Mesendoderm (in vitro differentiated cells): ENCODE measurements at regions not wholly inside any gene's neighbourhood (a gene's known extent, or its start where the extent isn't known, plus 50 kb on each side); places are given as distances from the start of the nearest gene placed in this dataset.

Experiments
- DNase-seq: peaks from one replicate; pipeline ENCODE4 v3.0.0; 2013
- H2AK5ac ChIP-seq: 2 replicates; pipeline ENCODE4 v1.6.1; 2013; ENCODE audit warnings: low read length, inconsistent platforms
- H2BK120ac ChIP-seq: 2 replicates; pipeline ENCODE4 v1.6.1; 2013; ENCODE audit warnings: low read depth, mild to moderate bottlenecking, low read length, moderate library complexity, mixed read lengths
- H2BK15ac ChIP-seq: replicated peaks from 2 replicates; pipeline ENCODE4 v1.6.1; 2013; ENCODE audit warnings: low read depth, mild to moderate bottlenecking, moderate library complexity
- H2BK5ac ChIP-seq: 2 replicates; pipeline ENCODE4 v1.6.1; 2013; ENCODE audit warnings: low read length, inconsistent platforms
- H3K18ac ChIP-seq: 2 replicates; pipeline ENCODE4 v1.6.1; 2013; ENCODE audit warnings: mild to moderate bottlenecking, low read length, mixed read lengths
- H3K23ac ChIP-seq: one replicate; pipeline ENCODE4 v1.6.1; 2013; ENCODE audit warnings: low read length
- H3K27ac ChIP-seq: 2 replicates; pipeline ENCODE4 v1.5.1; 2013; ENCODE audit warnings: low read depth, mild to moderate bottlenecking, inconsistent platforms, low read length, moderate library complexity
- H3K27me3 ChIP-seq: 2 replicates; pipeline ENCODE4 v1.6.1; 2013; ENCODE audit warnings: low read length, control low read depth, mild to moderate bottlenecking, inconsistent platforms; ENCODE audit not compliant: insufficient read depth, poor library complexity
- H3K36me3 ChIP-seq: 2 replicates; pipeline ENCODE4 v1.6.1; 2013; ENCODE audit warnings: low read length, inconsistent platforms; ENCODE audit not compliant: control insufficient read depth, insufficient read depth
- H3K4ac ChIP-seq: one replicate; pipeline ENCODE4 v1.6.1; 2013; ENCODE audit warnings: low read depth, mild to moderate bottlenecking, low read length, moderate library complexity
- H3K4me1 ChIP-seq: 2 replicates; pipeline ENCODE4 v1.6.1; 2013; ENCODE audit warnings: low read depth, low read length, inconsistent platforms; ENCODE audit not compliant: control insufficient read depth
- H3K4me2 ChIP-seq: 2 replicates; pipeline ENCODE4 v1.6.1; 2013; ENCODE audit warnings: low read length
- H3K4me3 ChIP-seq: 2 replicates; pipeline ENCODE4 v1.5.1; 2013; ENCODE audit warnings: mild to moderate bottlenecking, low read length
- H3K56ac ChIP-seq: one replicate; pipeline ENCODE4 v1.6.1; 2013; ENCODE audit warnings: low read length
- H3K79me1 ChIP-seq: 2 replicates; pipeline ENCODE4 v1.6.1; 2013; ENCODE audit warnings: low read length, inconsistent platforms
- H3K79me2 ChIP-seq: 2 replicates; pipeline ENCODE4 v1.6.1; 2013; ENCODE audit warnings: mild to moderate bottlenecking, low read length; ENCODE audit not compliant: control insufficient read depth, insufficient read depth
- H3K9ac ChIP-seq: 2 replicates; pipeline ENCODE4 v1.6.1; 2013; ENCODE audit warnings: low read length, inconsistent platforms
- H4K5ac ChIP-seq: one replicate; pipeline ENCODE4 v1.6.1; 2013; ENCODE audit warnings: low read length
- H4K8ac ChIP-seq: one replicate; pipeline ENCODE4 v1.6.1; 2013; ENCODE audit warnings: low read depth, mild to moderate bottlenecking, control low read depth, low read length, moderate library complexity
- WGBS: extraction: QIAGEN DNeasy Blood & Tissue Kit; methylation state at CpG from one replicate; pipeline ENCODE4 v1.1.7; 2013; ENCODE audit warnings: low lambda C conversion rate, missing lambda C conversion rate; ENCODE audit not compliant: insufficient coverage; ENCODE audit errors: extremely low coverage; 5-methylcytosine and 5-hydroxymethylcytosine counted together

DNA sequence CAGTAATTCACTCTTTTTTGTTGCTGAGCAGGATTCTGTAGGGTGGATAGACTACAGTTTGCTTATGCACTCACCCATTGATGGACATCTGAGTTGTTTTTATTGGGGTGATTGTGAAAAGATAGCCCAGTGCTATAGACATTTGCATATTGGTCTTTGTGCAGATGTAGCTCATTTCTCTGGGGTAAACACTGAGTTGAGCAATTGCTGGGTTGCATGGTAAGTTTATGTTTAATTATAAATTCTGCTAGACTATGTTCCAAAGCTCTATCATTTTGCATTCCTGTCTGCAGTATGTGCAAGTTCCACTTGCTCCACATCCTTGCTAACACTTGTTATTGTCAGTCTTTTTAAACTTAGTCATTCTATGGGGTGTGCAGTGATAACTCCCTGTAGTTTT, 65.4 kb upstream of the RFLNA start:
- H3K23ac ChIP-seq: no peak overlapping the region
- H2BK15ac ChIP-seq: no peak overlapping the region
- H3K9ac ChIP-seq: no peak overlapping the region
- H4K8ac ChIP-seq: no peak overlapping the region
- no peak overlapping the region for H2BK120ac ChIP-seq
- H3K27me3 ChIP-seq: no peaks in the 10 kb centered on the region
- no peak overlapping the region for H3K56ac ChIP-seq
- H4K5ac ChIP-seq: no peak overlapping the region
- H3K27ac ChIP-seq: no peak overlapping the region
- H3K18ac ChIP-seq: no peak overlapping the region
- H3K79me1 ChIP-seq: no peaks in the 10 kb centered on the region
- no peaks in the 10 kb centered on the region for H3K36me3 ChIP-seq
- H3K4me3 ChIP-seq: no peak overlapping the region
- H3K79me2 ChIP-seq: no peaks in the 10 kb centered on the region
- H2BK5ac ChIP-seq: no peak overlapping the region
- H2AK5ac ChIP-seq: no peak overlapping the region
- H3K4ac ChIP-seq: no peak overlapping the region
- no peak for DNase-seq
- H3K4me2 ChIP-seq: no peak overlapping the region
- H3K4me1 ChIP-seq: no peaks in the 10 kb centered on the region

DNA sequence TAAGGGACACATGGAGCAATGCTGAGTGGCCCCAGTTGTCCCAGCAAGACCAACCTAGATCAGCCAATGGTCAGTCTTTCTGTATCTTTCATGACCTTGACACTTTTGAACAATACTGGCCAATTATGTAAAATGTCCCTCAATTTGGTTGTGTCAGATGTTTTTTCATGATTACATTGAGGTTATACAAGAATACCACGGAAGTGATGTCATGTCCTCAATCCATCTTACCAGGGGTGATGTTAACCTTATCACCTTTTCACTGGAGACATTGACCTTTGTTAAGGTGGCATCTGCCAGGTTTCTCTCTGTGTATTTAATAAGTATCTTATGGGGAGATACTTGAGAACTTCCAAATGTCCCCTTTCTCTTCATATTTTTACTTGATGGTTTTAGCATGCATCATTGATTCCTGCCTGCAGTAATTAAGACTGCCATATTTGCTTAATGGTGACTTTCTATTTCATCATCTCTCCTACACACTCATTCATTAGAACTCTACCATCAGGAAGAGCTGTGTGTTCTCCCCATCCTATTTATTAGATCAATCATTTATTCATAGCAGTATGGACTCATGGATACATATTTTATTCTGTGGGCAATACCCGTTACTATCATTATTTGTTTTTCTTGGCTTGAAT, 64.7 kb upstream of the RFLNA start:
- no peak overlapping the region for H3K27ac ChIP-seq
- H3K4ac ChIP-seq: no peak overlapping the region
- no peak overlapping the region for H2BK5ac ChIP-seq
- no peak overlapping the region for H2BK15ac ChIP-seq
- no peak overlapping the region for H4K5ac ChIP-seq
- H3K36me3 ChIP-seq: no peaks in the 10 kb centered on the region
- H3K9ac ChIP-seq: no peak overlapping the region
- H3K18ac ChIP-seq: no peak overlapping the region
- no peak overlapping the region for H3K23ac ChIP-seq
- no peaks in the 10 kb centered on the region for H3K79me2 ChIP-seq
- DNase-seq: no peak
- H3K4me2 ChIP-seq: no peak overlapping the region
- no peak overlapping the region for H2AK5ac ChIP-seq
- no peaks in the 10 kb centered on the region for H3K79me1 ChIP-seq
- H3K4me1 ChIP-seq: no peaks in the 10 kb centered on the region
- no peak overlapping the region for H4K8ac ChIP-seq
- H2BK120ac ChIP-seq: no peak overlapping the region
- no peak overlapping the region for H3K56ac ChIP-seq
- no peak overlapping the region for H3K4me3 ChIP-seq
- H3K27me3 ChIP-seq: no peaks in the 10 kb centered on the region
- WGBS: no CpG with 5 or more reads among the region's 2 CpGs

DNA sequence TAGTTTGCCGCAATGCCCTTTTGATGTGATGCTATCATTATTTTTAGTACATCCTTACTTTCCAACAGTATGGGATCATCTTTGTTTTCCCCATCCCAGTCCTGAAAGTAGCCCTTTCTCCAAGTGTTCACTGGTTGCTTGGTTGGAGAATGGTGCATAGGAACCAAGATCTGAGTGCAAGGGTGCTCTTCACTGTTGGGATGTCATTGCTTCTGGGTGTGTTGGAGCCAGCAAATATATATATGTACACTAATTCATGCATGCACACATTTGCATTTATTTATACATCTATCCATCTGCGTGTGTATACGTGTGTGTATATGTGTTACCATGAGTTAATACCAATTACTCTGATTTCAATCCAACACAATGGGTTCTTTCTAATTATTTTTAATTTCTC, 64.1 kb upstream of the RFLNA start:
- no peak overlapping the region for H4K8ac ChIP-seq
- H3K36me3 ChIP-seq: no peaks in the 10 kb centered on the region
- H2BK15ac ChIP-seq: no peak overlapping the region
- H3K4ac ChIP-seq: no peak overlapping the region
- no peaks in the 10 kb centered on the region for H3K4me1 ChIP-seq
- H2BK5ac ChIP-seq: no peak overlapping the region
- H2BK120ac ChIP-seq: no peak overlapping the region
- H3K27me3 ChIP-seq: no peaks in the 10 kb centered on the region
- no peaks in the 10 kb centered on the region for H3K79me1 ChIP-seq
- no peaks in the 10 kb centered on the region for H3K79me2 ChIP-seq
- no peak overlapping the region for H3K18ac ChIP-seq
- WGBS: no CpG with 5 or more reads among the region's 3 CpGs
- no peak for DNase-seq
- no peak overlapping the region for H3K9ac ChIP-seq
- H3K4me3 ChIP-seq: no peak overlapping the region
- H2AK5ac ChIP-seq: no peak overlapping the region
- no peak overlapping the region for H3K27ac ChIP-seq
- no peak overlapping the region for H3K56ac ChIP-seq
- H4K5ac ChIP-seq: no peak overlapping the region
- H3K23ac ChIP-seq: no peak overlapping the region
- H3K4me2 ChIP-seq: no peak overlapping the region

DNA sequence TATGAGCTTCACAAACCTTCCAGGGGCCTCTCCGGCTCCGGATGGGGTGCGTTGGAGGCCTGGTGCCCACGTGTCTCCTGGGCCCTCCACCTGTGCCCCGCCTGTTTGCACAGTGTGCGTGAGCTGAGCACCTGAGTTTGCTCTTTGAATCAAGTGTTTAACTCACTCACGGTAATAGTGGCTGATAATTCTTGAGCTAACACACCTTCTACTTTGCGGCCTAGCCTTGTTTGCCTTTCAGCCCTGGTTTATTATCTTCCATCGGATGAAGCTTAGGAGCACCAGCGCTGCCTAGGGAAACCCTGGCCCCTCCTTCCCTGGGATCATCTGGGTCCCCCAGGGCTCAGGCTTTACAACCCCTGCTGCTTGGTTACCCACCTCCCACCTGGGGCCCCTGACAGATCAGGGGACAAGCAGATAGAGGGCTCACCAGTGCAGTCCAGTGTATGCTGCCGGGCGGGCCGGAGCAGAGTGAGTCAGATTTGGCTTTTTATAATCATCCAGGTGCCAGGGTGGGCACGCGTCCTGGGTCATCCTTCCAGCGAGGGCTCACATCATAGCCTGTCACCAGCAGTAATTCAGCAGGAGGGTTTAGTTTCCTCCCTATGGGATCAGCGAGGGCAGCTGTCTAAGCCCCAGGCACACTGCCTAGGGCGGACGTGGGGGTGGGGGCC, 62.8 kb upstream of the RFLNA start:
- Histone ChIP-seq H3K79me2 (no peaks in the 10 kb centered on the region), H2AK5ac (no peak overlapping the region), H2BK120ac (no peak overlapping the region), H3K23ac (no peak overlapping the region), H3K4me3 (no peak overlapping the region), H3K18ac (no peak overlapping the region), H3K4ac (no peak overlapping the region), H3K4me2 (no peak overlapping the region), H3K36me3 (no peaks in the 10 kb centered on the region), H3K27ac (no peak overlapping the region), H3K27me3 (no peaks in the 10 kb centered on the region), H3K79me1 (no peaks in the 10 kb centered on the region), H3K4me1 (no peaks in the 10 kb centered on the region), H4K5ac (no peak overlapping the region), H2BK15ac (no peak overlapping the region), H2BK5ac (no peak overlapping the region), H4K8ac (no peak overlapping the region), H3K9ac (no peak overlapping the region), H3K56ac (no peak overlapping the region)
- no peak for DNase-seq
- WGBS: no CpG with 5 or more reads among the region's 19 CpGs

DNA sequence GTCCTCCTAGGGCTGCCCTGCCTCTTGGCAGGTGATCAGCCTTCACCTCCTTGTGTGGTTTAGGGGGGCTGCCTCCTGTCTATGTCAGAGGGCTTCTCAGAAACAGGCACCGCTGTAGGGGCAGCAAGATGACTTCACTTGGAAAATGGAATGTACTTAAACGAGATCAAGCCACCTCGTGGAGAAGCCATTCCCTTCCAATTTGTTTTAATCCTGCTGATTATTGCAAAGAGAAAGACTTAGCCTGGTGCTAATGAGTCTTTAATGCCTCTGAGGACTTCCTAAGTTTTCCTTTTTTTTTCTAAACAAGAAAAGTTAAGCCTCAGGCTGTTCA, 62.3 kb upstream of the RFLNA start:
- no peak overlapping the region for H3K4me3 ChIP-seq
- H3K4ac ChIP-seq: no peak overlapping the region
- H2BK120ac ChIP-seq: no peak overlapping the region
- no peaks in the 10 kb centered on the region for H3K4me1 ChIP-seq
- H3K79me1 ChIP-seq: no peaks in the 10 kb centered on the region
- no peaks in the 10 kb centered on the region for H3K27me3 ChIP-seq
- no peak overlapping the region for H3K56ac ChIP-seq
- H4K8ac ChIP-seq: no peak overlapping the region
- H3K23ac ChIP-seq: no peak overlapping the region
- H3K36me3 ChIP-seq: no peaks in the 10 kb centered on the region
- no peak overlapping the region for H3K4me2 ChIP-seq
- no peak overlapping the region for H2BK15ac ChIP-seq
- H3K18ac ChIP-seq: no peak overlapping the region
- WGBS: no CpG with 5 or more reads among the region's 3 CpGs
- H4K5ac ChIP-seq: no peak overlapping the region
- H3K9ac ChIP-seq: no peak overlapping the region
- H3K79me2 ChIP-seq: no peaks in the 10 kb centered on the region
- no peak overlapping the region for H2AK5ac ChIP-seq
- DNase-seq: no peak
- H3K27ac ChIP-seq: no peak overlapping the region
- H2BK5ac ChIP-seq: no peak overlapping the region
